ENCODE measurements at regions not wholly inside any gene's neighbourhood (a gene's known extent, or its start where the extent isn't known, plus 50 kb on each side); places are given as distances from the start of the nearest gene placed in this dataset.

DNA sequence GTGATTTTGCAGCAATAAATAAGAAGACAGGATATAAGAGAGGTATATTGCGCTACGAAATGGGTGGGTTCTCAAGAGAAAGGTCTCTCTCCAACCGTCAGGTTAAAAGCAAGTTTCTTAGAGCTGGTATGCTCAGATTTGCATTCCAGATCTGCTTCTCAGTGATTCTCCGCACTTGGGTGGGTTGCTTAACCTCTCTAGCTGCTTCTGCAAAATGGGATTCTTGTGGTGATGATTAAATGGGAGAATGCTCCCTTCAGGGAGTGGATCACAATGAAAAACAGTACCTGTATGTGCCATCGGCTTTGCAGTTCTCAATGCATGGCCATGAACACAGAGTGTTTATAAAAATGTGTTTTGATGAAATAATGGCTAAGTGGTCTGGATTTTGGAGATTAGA is 477.7 kb downstream of the TNS1 start:
- TF ChIP-seq, protein P1, sequence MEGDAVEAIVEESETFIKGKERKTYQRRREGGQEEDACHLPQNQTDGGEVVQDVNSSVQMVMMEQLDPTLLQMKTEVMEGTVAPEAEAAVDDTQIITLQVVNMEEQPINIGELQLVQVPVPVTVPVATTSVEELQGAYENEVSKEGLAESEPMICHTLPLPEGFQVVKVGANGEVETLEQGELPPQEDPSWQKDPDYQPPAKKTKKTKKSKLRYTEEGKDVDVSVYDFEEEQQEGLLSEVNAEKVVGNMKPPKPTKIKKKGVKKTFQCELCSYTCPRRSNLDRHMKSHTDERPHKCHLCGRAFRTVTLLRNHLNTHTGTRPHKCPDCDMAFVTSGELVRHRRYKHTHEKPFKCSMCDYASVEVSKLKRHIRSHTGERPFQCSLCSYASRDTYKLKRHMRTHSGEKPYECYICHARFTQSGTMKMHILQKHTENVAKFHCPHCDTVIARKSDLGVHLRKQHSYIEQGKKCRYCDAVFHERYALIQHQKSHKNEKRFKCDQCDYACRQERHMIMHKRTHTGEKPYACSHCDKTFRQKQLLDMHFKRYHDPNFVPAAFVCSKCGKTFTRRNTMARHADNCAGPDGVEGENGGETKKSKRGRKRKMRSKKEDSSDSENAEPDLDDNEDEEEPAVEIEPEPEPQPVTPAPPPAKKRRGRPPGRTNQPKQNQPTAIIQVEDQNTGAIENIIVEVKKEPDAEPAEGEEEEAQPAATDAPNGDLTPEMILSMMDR (IDR thresholded peaks at IDR 0.05), result no peak
- no peak for TF ChIP-seq GABPA (IDR thresholded peaks at IDR 0.05; ENCODE audit: low read depth)
- TF ChIP-seq FOXJ3 (CRISPR knock-in tag; IDR thresholded peaks at IDR 0.05), result no peak
- TF ChIP-seq SMC3 (IDR thresholded peaks at IDR 0.05; ENCODE audit: low read depth, low read length), result no peak
- no peak for TF ChIP-seq EP300 (IDR thresholded peaks at IDR 0.05; ENCODE audit: borderline replicate concordance in 1 of 2, low read depth in 1 of 2, low read length in 1 of 2)
- no peak for TF ChIP-seq SIN3A (IDR thresholded peaks at IDR 0.05; ENCODE audit: borderline replicate concordance, low read depth, low read length)
- TF ChIP-seq, protein P2, sequence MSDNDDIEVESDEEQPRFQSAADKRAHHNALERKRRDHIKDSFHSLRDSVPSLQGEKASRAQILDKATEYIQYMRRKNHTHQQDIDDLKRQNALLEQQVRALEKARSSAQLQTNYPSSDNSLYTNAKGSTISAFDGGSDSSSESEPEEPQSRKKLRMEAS (IDR thresholded peaks at IDR 0.05; ENCODE audit: low read depth), result no peak
- TF ChIP-seq, protein P3, sequence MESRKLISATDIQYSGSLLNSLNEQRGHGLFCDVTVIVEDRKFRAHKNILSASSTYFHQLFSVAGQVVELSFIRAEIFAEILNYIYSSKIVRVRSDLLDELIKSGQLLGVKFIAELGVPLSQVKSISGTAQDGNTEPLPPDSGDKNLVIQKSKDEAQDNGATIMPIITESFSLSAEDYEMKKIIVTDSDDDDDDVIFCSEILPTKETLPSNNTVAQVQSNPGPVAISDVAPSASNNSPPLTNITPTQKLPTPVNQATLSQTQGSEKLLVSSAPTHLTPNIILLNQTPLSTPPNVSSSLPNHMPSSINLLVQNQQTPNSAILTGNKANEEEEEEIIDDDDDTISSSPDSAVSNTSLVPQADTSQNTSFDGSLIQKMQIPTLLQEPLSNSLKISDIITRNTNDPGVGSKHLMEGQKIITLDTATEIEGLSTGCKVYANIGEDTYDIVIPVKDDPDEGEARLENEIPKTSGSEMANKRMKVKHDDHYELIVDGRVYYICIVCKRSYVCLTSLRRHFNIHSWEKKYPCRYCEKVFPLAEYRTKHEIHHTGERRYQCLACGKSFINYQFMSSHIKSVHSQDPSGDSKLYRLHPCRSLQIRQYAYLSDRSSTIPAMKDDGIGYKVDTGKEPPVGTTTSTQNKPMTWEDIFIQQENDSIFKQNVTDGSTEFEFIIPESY (IDR thresholded peaks at IDR 0.05; ENCODE audit: borderline replicate concordance, low read depth), result no peak
- TF ChIP-seq POLR2AphosphoS5 (IDR thresholded peaks at IDR 0.05; ENCODE audit: low read depth, low read length), result no peak
